ENCODE measurements at regions not wholly inside any gene's neighbourhood (a gene's known extent, or its start where the extent isn't known, plus 50 kb on each side); places are given as distances from the start of the nearest gene placed in this dataset.
A peak's percentile ranks its signal among the peaks of the same experiment; 100 is the strongest.

- Histone ChIP-seq H4K20me1 (ENCODE audit: insufficient read depth, low read length) (no peaks in the 10 kb centered on the region), H3K4me2 (ENCODE audit: insufficient read depth, low read length) (peak overlapping the region; percentile 65), H3K27me3 (ENCODE audit: insufficient read depth, low read length, poor library complexity) (no peaks in the 10 kb centered on the region), H3K9ac (ENCODE audit: low read depth, low read length) (peak overlapping the region; percentile 11; the same call in 1 of the 2 replicates), H3K4me1 (ENCODE audit: insufficient read depth, low read length) (peaks cover 29% of the 10 kb centered on the region), H3K4me3 (ENCODE audit: low read depth in 1 of 2, low read length in 2 of 2) (peak overlapping the region in 1 of 2 experiments; percentile 51; a peak in 1 of 4 replicates), H3K36me3 (ENCODE audit: insufficient read depth, low read length) (no peaks in the 10 kb centered on the region), H3K79me2 (ENCODE audit: insufficient read depth, low read length) (no peaks in the 10 kb centered on the region), H2AFZ (ENCODE audit: low read depth, low read length) (peak overlapping the region; percentile 56), H3K9me3 (ENCODE audit: insufficient read depth, low read length, severe bottlenecking) (no peaks in the 10 kb centered on the region), H3K27ac (ENCODE audit: low read length) (peak overlapping the region; percentile 65)
- TF ChIP-seq EZH2 (IDR thresholded peaks at IDR 0.05; ENCODE audit: borderline replicate concordance, low read depth, low read length, severe bottlenecking) = no peak
- TF ChIP-seq, protein P1, sequence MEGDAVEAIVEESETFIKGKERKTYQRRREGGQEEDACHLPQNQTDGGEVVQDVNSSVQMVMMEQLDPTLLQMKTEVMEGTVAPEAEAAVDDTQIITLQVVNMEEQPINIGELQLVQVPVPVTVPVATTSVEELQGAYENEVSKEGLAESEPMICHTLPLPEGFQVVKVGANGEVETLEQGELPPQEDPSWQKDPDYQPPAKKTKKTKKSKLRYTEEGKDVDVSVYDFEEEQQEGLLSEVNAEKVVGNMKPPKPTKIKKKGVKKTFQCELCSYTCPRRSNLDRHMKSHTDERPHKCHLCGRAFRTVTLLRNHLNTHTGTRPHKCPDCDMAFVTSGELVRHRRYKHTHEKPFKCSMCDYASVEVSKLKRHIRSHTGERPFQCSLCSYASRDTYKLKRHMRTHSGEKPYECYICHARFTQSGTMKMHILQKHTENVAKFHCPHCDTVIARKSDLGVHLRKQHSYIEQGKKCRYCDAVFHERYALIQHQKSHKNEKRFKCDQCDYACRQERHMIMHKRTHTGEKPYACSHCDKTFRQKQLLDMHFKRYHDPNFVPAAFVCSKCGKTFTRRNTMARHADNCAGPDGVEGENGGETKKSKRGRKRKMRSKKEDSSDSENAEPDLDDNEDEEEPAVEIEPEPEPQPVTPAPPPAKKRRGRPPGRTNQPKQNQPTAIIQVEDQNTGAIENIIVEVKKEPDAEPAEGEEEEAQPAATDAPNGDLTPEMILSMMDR (IDR thresholded peaks at IDR 0.05; ENCODE audit: borderline replicate concordance, extremely low read depth, low read length, poor library complexity, severe bottlenecking) = no peak
- peak; percentile 71 for DNase-seq
- peak; percentile 99 for ATAC-seq (ENCODE audit: insufficient read depth, low read depth)
Observed at GRCh38 chr9:105858006-105858690, 163.8 kb downstream of the TMEM38B start.

DNA sequence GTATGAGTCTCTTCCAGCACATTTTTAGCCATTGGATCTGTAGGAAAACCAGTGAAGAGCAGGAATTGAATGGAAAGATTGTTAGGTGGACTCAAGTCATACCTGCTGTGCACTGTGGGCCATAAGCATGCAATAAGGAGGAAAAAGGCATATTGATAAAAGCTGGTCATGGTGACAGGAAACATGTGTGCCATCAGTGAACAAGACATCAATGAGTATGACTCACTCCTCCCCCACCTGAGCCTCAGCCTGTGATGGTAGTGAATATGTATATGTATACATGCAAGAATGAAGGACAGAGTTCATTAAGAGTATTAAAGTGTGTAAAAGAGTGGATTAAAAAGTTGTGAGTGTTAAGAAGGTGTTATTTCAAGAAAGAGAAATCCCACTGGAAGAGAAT, 164.5 kb downstream of the TMEM38B start:
- Histone ChIP-seq H3K4me1 (ENCODE audit: insufficient read depth, low read length) (peaks cover 32% of the 10 kb centered on the region), H3K9ac (ENCODE audit: low read depth, low read length) (peak overlapping the region; percentile 11; the same call in 1 of the 2 replicates), H3K79me2 (ENCODE audit: insufficient read depth, low read length) (no peaks in the 10 kb centered on the region), H2AFZ (ENCODE audit: low read depth, low read length) (peak overlapping the region; percentile 56), H3K4me3 (ENCODE audit: low read depth in 1 of 2, low read length in 2 of 2) (peak overlapping the region; percentile 4 to 51; a peak in 2 of 4 replicates), H3K36me3 (ENCODE audit: insufficient read depth, low read length) (no peaks in the 10 kb centered on the region), H3K27ac (ENCODE audit: low read length) (peak overlapping the region; percentile 65), H3K9me3 (ENCODE audit: insufficient read depth, low read length, severe bottlenecking) (no peaks in the 10 kb centered on the region), H3K27me3 (ENCODE audit: insufficient read depth, low read length, poor library complexity) (no peaks in the 10 kb centered on the region), H4K20me1 (ENCODE audit: insufficient read depth, low read length) (no peaks in the 10 kb centered on the region), H3K4me2 (ENCODE audit: insufficient read depth, low read length) (peak overlapping the region; percentile 65)
- ATAC-seq (ENCODE audit: insufficient read depth, low read depth) (no peak; the same call in 2 of the 3 replicates), DNase-seq (no peak)
- TF ChIP-seq EZH2 (IDR thresholded peaks at IDR 0.05; ENCODE audit: borderline replicate concordance, low read depth, low read length, severe bottlenecking) = no peak
- TF ChIP-seq, protein P1 (IDR thresholded peaks at IDR 0.05; ENCODE audit: borderline replicate concordance, extremely low read depth, low read length, poor library complexity, severe bottlenecking) = no peak

- Histone ChIP-seq H3K27me3 (ENCODE audit: insufficient read depth, low read length, poor library complexity) (no peaks in the 10 kb centered on the region), H3K79me2 (ENCODE audit: insufficient read depth, low read length) (no peaks in the 10 kb centered on the region), H2AFZ (ENCODE audit: low read depth, low read length) (peak overlapping the region; percentile 58), H4K20me1 (ENCODE audit: insufficient read depth, low read length) (no peaks in the 10 kb centered on the region), H3K9me3 (ENCODE audit: insufficient read depth, low read length, severe bottlenecking) (no peaks in the 10 kb centered on the region), H3K4me2 (ENCODE audit: insufficient read depth, low read length) (peak overlapping the region; percentile 65), H3K4me3 (ENCODE audit: low read depth in 1 of 2, low read length in 2 of 2) (peak overlapping the region; percentile 4 to 51; a peak in 3 of 4 replicates), H3K27ac (ENCODE audit: low read length) (peak overlapping the region; percentile 52; the same call in 1 of the 2 replicates), H3K4me1 (ENCODE audit: insufficient read depth, low read length) (peaks cover 39% of the 10 kb centered on the region), H3K36me3 (ENCODE audit: insufficient read depth, low read length) (no peaks in the 10 kb centered on the region), H3K9ac (ENCODE audit: low read depth, low read length) (peak overlapping the region; percentile 40)
- DNase-seq (no peak), ATAC-seq (ENCODE audit: insufficient read depth, low read depth) (peak; percentile 37; the same call in 1 of the 3 replicates)
- TF ChIP-seq, protein P1 (IDR thresholded peaks at IDR 0.05; ENCODE audit: borderline replicate concordance, extremely low read depth, low read length, poor library complexity, severe bottlenecking) = no peak
- TF ChIP-seq EZH2 (IDR thresholded peaks at IDR 0.05; ENCODE audit: borderline replicate concordance, low read depth, low read length, severe bottlenecking) = no peak
Observed at GRCh38 chr9:105859428-105860091, 165.2 kb downstream of the TMEM38B start.

Data from DND-41 (cell line).